CD4-positive, alpha-beta T cell treated with Interleukin-10 for 1 hour (primary cell): ENCODE measurements at regions not wholly inside any gene's neighbourhood (a gene's known extent, or its start where the extent isn't known, plus 50 kb on each side); places are given as distances from the start of the nearest gene placed in this dataset.
"Not testable (repeated sequence)": the region's sequence is repeated elsewhere in the genome, so short reads cannot be mapped to it uniquely, and the experiment has no call there.

ENCODE experiments used
- DNase-seq: peaks from one replicate; pipeline ENCODE4 v3.0.0-alpha.2; 2020

GRCh38 chrX:149420566-149420965 is 84.5 kb downstream of the IDS start:
- DNase-seq = not testable (repeated sequence)

- no peak for DNase-seq
These were observed 107.1 kb downstream of the IDS start for GRCh38 chrX:149398027-149398426.

GRCh38 chrX:149392921-149393320 is 112.2 kb downstream of the IDS start:
- no peak for DNase-seq

- no peak for DNase-seq
These were observed 121.3 kb downstream of the IDS start for GRCh38 chrX:149383852-149384251.

- no peak for DNase-seq
These were observed 130.4 kb downstream of the IDS start for GRCh38 chrX:149374751-149375150.

GRCh38 chrX:149372866-149373265 is 132.2 kb downstream of the IDS start:
- no peak for DNase-seq

- DNase-seq = no peak
These were observed 133.1 kb downstream of the IDS start for GRCh38 chrX:149371986-149372385.

- DNase-seq = no peak
These were observed 135.0 kb downstream of the IDS start for GRCh38 chrX:149370097-149370496.

GRCh38 chrX:149365552-149365951 is 139.6 kb downstream of the IDS start:
- no peak for DNase-seq

GRCh38 chrX:149365061-149365460 is 140.0 kb downstream of the IDS start:
- DNase-seq = no peak

GRCh38 chrX:149363965-149364364 is 141.1 kb downstream of the IDS start:
- no peak for DNase-seq

GRCh38 chrX:149346306-149346705 is 158.8 kb downstream of the IDS start:
- DNase-seq = no peak

GRCh38 chrX:149322316-149322715 is 182.8 kb downstream of the IDS start:
- no peak for DNase-seq

- no peak for DNase-seq
These were observed 191.2 kb downstream of the IDS start for GRCh38 chrX:149313871-149314371.

- no peak for DNase-seq
These were observed 192.1 kb downstream of the IDS start for GRCh38 chrX:149312988-149313387.

GRCh38 chrX:149312097-149312496 is 193.0 kb downstream of the IDS start:
- no peak for DNase-seq

- DNase-seq = no peak
These were observed 202.4 kb downstream of the IDS start for GRCh38 chrX:149302705-149303104.

- no peak for DNase-seq
These were observed 207.0 kb downstream of the IDS start for GRCh38 chrX:149298111-149298510.

GRCh38 chrX:149296092-149296491 is 209.0 kb downstream of the IDS start:
- DNase-seq = no peak

- peak; percentile 52 for DNase-seq
These were observed 218.2 kb downstream of the IDS start for GRCh38 chrX:149286940-149287349.

- DNase-seq = no peak
These were observed 220.5 kb downstream of the IDS start for GRCh38 chrX:149284616-149285015.

- no peak for DNase-seq
These were observed 221.3 kb downstream of the IDS start for GRCh38 chrX:149283853-149284252.

- no peak for DNase-seq
These were observed 222.2 kb downstream of the IDS start for GRCh38 chrX:149282909-149283308.

GRCh38 chrX:149280011-149280410 is 225.1 kb downstream of the IDS start:
- DNase-seq = no peak

- DNase-seq = no peak
These were observed 229.3 kb downstream of the IDS start for GRCh38 chrX:149275836-149276235.
